ENCODE measurements at regions not wholly inside any gene's neighbourhood (a gene's known extent, or its start where the extent isn't known, plus 50 kb on each side); places are given as distances from the start of the nearest gene placed in this dataset.
"Not testable (repeated sequence)": the region's sequence is repeated elsewhere in the genome, so short reads cannot be mapped to it uniquely, and the experiment has no call there.

DNA sequence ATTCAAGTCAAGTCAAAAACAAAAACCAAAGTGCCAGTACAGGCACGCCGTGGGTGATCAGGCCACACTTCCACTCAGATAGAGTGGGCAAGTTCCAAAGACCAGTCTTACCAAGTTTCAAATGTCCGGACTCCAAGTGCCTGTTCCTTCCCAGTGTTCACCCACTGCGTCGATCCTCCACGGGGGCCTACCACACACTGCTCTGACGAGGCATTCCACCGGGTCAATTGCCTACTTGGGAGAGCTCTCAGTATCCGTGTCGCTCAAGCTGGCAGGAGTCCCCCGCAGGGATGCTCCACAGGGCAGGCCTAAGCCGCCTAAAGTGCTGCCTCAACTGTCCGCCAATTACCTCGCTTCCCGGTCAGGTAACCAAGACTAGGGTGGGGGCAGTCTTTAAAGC lies 132.3 kb upstream of the CCZ1B start:
- H3K36me3 ChIP-seq; intact Hi-C loops (cut with DNase I; ENCODE audit: low total_unique reads): not testable (repeated sequence)

GRCh38 chr7:6959942-6960341 lies 133.9 kb upstream of the CCZ1B start:
- intact Hi-C loops (cut with DNase I; ENCODE audit: low total_unique reads); DNase-seq; H3K27ac ChIP-seq; H3K4me1 ChIP-seq; H3K27me3 ChIP-seq; H3K4me3 ChIP-seq; H3K9me3 ChIP-seq; H3K36me3 ChIP-seq: not testable (repeated sequence)

More for the DNA sequence above, 132.3 kb upstream of the CCZ1B start:
- H3K4me3 ChIP-seq, H3K4me1 ChIP-seq, H3K9me3 ChIP-seq, DNase-seq, H3K27ac ChIP-seq, H3K27me3 ChIP-seq: not testable (repeated sequence)

GRCh38 chr7:6962871-6963270 lies 136.8 kb upstream of the CCZ1B start:
- H3K4me3 ChIP-seq; DNase-seq; H3K9me3 ChIP-seq; H3K27me3 ChIP-seq; H3K27ac ChIP-seq; intact Hi-C loops (cut with DNase I; ENCODE audit: low total_unique reads); H3K36me3 ChIP-seq; H3K4me1 ChIP-seq: not testable (repeated sequence)

- H3K27ac ChIP-seq; H3K9me3 ChIP-seq; H3K4me1 ChIP-seq; H3K27me3 ChIP-seq; H3K4me3 ChIP-seq; intact Hi-C loops (cut with DNase I; ENCODE audit: low total_unique reads); DNase-seq; H3K36me3 ChIP-seq: not testable (repeated sequence)
These were observed 139.0 kb upstream of the CCZ1B start for GRCh38 chr7:6965051-6965450.

GRCh38 chr7:6970180-6970579 lies 144.1 kb upstream of the CCZ1B start:
- intact Hi-C loops (cut with DNase I; ENCODE audit: low total_unique reads); H3K27me3 ChIP-seq; H3K4me3 ChIP-seq: not testable (repeated sequence)

DNA sequence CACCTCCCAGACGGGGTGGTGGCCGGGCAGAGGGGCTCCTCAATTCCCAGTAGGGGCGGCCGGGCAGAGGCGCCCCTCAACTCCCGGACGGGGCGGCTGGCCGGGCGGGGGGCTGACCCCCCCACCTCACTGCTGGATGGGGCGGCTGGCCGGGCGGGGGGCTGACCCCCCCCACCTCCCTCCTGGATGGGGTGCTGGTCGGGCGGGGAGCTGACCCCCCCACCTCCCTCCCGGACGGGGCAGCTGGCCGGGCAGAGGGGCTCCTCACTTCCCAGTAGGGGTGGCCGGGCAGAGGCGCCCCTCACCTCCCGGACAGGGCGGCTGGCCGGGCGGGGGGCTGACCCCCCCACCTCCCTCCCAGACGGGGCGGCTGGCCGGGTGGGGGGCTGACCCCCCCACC lies 148.8 kb upstream of the CCZ1B start:
- H3K27me3 ChIP-seq; H3K36me3 ChIP-seq; H3K4me3 ChIP-seq; DNase-seq; H3K27ac ChIP-seq; H3K9me3 ChIP-seq; H3K4me1 ChIP-seq; intact Hi-C loops (cut with DNase I; ENCODE audit: low total_unique reads): not testable (repeated sequence)

More at GRCh38 chr7:6970180-6970579, 144.1 kb upstream of the CCZ1B start:
- H3K4me1 ChIP-seq, H3K9me3 ChIP-seq, H3K27ac ChIP-seq, H3K36me3 ChIP-seq, DNase-seq: not testable (repeated sequence)

GRCh38 chr7:6975346-6975745 lies 149.3 kb upstream of the CCZ1B start:
- H3K4me1 ChIP-seq; H3K36me3 ChIP-seq; H3K4me3 ChIP-seq; H3K9me3 ChIP-seq; DNase-seq; H3K27ac ChIP-seq; H3K27me3 ChIP-seq; intact Hi-C loops (cut with DNase I; ENCODE audit: low total_unique reads): not testable (repeated sequence)

- H3K27ac ChIP-seq; H3K27me3 ChIP-seq; H3K36me3 ChIP-seq; H3K9me3 ChIP-seq; H3K4me1 ChIP-seq; H3K4me3 ChIP-seq; intact Hi-C loops (cut with DNase I; ENCODE audit: low total_unique reads); DNase-seq: not testable (repeated sequence)
These were observed 151.3 kb upstream of the CCZ1B start for GRCh38 chr7:6977368-6977767.

- H3K27me3 ChIP-seq; intact Hi-C loops (cut with DNase I; ENCODE audit: low total_unique reads); H3K9me3 ChIP-seq; DNase-seq; H3K27ac ChIP-seq; H3K36me3 ChIP-seq; H3K4me1 ChIP-seq; H3K4me3 ChIP-seq: not testable (repeated sequence)
These were observed 152.3 kb upstream of the CCZ1B start for GRCh38 chr7:6978326-6978725.

GRCh38 chr7:6979456-6979855 lies 153.4 kb upstream of the CCZ1B start:
- H3K9me3 ChIP-seq; H3K36me3 ChIP-seq; intact Hi-C loops (cut with DNase I; ENCODE audit: low total_unique reads); H3K27me3 ChIP-seq; DNase-seq; H3K27ac ChIP-seq; H3K4me3 ChIP-seq; H3K4me1 ChIP-seq: not testable (repeated sequence)

DNA sequence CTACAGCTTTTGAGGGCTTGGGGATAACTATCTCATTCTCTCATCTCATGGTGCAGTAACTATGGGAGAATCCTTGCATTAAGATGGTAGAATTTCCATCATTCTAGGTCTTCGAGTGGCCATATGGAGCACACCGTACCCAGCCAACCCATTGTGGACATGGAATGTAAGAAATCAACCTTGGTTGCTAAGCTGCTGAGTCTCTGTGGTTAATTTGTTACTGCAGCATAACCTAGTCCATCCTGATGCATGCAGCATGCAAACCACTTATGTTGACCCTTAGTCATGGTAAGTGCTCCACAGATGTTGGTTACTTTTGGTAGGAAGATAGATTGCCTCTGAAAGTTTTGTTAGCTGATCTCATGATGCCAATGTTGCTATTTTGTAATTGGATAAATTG lies 156.3 kb upstream of the CCZ1B start:
- H3K9me3 ChIP-seq; H3K27ac ChIP-seq; H3K4me3 ChIP-seq; intact Hi-C loops (cut with DNase I; ENCODE audit: low total_unique reads); H3K4me1 ChIP-seq; H3K36me3 ChIP-seq; DNase-seq; H3K27me3 ChIP-seq: not testable (repeated sequence)

GRCh38 chr7:6986892-6987291 lies 160.8 kb upstream of the CCZ1B start:
- H3K4me3 ChIP-seq; DNase-seq; H3K27ac ChIP-seq; H3K9me3 ChIP-seq; H3K36me3 ChIP-seq; H3K4me1 ChIP-seq; H3K27me3 ChIP-seq; intact Hi-C loops (cut with DNase I; ENCODE audit: low total_unique reads): not testable (repeated sequence)

- H3K4me3 ChIP-seq; H3K9me3 ChIP-seq; H3K36me3 ChIP-seq; H3K4me1 ChIP-seq; H3K27me3 ChIP-seq; intact Hi-C loops (cut with DNase I; ENCODE audit: low total_unique reads); H3K27ac ChIP-seq; DNase-seq: not testable (repeated sequence)
These were observed 162.5 kb upstream of the CCZ1B start for GRCh38 chr7:6988608-6989007.

DNA sequence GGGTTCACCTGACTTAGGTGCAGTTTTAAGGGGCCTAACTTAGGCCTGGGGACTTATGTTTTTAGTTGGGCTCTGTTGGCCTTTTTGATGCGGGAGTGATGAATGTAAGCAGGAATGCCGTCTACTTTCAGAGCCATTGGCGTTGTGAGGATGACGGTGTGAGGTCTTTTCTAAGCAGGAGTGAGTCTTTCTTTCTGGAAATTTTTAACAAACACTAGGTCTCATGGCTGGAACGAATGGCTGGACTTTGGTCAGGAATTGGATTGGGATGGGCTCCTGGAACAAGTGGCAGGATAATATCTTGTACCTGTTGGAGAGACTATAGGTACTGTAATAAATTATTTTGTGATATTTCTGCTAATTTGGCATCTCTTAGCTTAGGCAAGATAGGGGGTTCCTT lies 163.9 kb upstream of the CCZ1B start:
- H3K27ac ChIP-seq; H3K27me3 ChIP-seq; DNase-seq; H3K9me3 ChIP-seq; intact Hi-C loops (cut with DNase I; ENCODE audit: low total_unique reads); H3K4me3 ChIP-seq; H3K4me1 ChIP-seq; H3K36me3 ChIP-seq: not testable (repeated sequence)
